ENCODE measurements at regions not wholly inside any gene's neighbourhood (a gene's known extent, or its start where the extent isn't known, plus 50 kb on each side); places are given as distances from the start of the nearest gene placed in this dataset.
A peak's percentile ranks its signal among the peaks of the same experiment; 100 is the strongest.
"Not testable (repeated sequence)": the region's sequence is repeated elsewhere in the genome, so short reads cannot be mapped to it uniquely, and the experiment has no call there.

DNA sequence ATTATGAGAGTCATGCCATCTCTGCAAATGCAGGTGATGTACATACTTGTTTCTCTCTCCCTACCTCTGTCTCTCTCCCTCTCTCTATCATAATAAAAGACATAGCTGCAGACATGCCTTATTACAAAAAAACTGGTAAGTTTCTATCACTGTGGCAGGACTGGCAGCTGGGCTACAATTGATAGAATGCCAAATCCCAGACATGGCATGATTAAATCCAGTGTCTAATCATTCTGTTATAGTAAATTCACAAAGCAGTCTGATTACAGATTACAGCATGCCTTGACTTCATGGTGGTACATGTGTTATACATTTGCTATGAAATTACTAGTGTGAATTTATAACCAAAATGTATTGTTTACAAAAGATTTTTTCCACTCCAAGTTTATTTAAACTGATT, 854.7 kb downstream of the TMTC2 start:
- no peak for DNase-seq
- intact Hi-C loops (cut with DNase I) = no loop called here

DNA sequence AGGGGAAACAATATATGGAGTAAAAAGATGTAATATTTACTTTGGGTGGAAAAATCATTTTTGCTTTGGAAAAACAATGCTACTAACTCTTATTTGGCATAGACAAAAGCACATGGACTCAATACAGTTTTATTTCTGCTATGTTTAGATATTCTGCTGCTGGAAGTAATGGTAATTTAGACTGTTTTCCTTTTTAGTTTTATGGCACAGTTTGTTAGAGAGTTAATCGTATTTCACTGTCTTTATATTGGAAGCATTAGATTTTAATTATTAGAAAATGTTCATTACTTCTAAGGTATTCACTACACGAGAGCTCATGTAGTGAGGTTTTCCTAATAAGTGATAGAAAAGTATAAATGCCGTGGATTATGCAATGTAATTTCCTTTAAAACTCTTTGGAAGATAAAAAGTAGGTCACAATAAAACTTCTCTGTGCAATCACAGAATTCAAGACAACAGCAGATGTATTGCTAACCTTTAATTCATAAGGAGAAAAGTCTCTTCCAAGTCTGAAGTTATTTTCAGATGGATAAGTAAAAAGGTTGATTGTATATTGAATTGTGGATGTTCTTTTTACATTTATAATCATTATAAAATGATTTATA, 851.8 kb downstream of the TMTC2 start:
- intact Hi-C loops (cut with DNase I) = no loop called here
- no peak for DNase-seq

DNA sequence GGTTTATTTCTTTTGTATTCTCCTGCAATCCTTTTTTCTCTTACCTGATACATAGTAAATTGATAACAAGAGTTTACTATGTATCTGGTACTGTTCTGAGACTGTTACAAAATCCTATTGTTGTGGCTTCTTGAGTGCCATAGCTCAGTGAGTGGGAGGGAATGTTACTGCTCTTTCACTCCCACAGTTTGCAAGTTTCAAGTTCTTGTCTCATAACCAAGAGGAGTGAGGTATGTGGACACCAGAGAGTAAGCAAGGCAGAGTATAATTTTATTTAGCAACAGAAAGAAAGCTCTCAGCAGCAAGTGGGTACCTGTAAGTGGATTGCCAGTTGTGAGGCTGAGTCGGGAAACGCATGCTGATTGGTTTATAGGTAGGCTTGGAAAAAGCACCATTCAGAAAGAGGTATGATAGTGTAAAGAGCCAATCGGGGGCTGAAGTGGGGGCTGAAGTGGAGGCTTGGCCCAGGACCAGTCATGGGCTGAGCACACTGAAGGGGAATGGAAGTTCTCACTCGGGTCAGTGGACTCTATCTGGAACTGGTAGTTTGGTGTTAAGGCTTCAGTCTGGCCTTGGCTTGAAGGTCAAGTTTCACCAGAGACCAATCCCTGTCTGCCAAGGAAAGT, 850.8 kb downstream of the TMTC2 start:
- no peak for DNase-seq
- intact Hi-C loops (cut with DNase I) = no loop called here

DNA sequence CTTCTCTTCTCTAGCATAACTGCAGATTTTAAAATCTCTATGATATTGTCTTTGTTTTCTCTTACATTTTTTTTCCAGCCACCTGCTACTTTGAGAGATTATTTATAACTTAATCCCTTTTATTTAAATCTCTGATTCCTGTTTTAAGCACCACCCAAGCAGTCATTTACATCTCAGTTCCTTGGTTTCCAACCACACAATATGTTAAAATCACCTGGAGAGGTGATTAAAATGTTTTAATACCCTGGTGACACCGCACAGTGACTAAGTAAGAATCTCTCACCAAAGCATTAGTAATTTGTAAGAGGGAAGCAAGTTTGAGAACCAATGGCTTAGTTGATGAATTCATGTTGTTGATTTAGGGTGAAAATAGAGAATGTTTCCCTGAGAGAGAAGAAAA, 849.8 kb downstream of the TMTC2 start:
- DNase-seq = no peak
- intact Hi-C loops (cut with DNase I) = no loop called here

DNA sequence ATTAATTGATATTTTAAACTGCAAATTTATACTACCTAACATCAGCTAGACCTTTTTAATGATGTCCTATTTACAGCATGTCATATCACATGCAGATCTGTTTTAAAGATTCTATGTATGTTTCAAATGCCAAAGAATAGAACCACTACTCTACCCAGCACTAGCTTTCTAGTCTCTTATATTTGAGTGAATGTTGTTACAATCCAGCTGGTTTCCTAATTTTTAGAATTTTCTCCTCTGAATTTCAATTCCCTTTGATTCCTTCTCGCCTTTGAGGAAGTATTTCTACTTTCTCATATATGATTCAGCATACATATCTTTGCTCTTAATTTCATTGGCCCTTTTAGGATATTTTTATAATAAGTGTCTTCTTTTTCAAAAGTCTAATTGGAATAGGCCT, 841.9 kb downstream of the TMTC2 start:
- DNase-seq = no peak
- intact Hi-C loops (cut with DNase I) = no loop called here

DNA sequence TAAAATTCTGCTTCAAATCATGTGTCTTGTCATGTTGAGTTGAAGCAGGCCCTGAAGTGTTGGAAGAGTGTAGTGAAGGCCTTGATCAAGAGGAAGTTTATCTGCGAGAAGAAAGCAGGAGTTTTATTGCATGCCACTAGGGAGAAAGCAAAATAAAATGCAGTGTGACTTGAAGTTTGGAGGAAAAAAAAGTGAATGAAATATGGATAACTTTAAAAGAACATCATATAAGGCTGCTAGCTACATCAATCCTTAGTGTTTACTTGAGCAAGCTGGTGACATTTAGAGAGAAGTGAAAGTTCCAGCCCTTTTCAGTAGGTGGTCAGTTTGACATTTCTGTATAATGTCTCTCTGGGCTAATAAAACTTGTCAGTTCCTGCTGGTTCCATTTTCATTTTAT, 841.1 kb downstream of the TMTC2 start:
- DNase-seq = no peak
- intact Hi-C loops (cut with DNase I) = no loop called here

DNA sequence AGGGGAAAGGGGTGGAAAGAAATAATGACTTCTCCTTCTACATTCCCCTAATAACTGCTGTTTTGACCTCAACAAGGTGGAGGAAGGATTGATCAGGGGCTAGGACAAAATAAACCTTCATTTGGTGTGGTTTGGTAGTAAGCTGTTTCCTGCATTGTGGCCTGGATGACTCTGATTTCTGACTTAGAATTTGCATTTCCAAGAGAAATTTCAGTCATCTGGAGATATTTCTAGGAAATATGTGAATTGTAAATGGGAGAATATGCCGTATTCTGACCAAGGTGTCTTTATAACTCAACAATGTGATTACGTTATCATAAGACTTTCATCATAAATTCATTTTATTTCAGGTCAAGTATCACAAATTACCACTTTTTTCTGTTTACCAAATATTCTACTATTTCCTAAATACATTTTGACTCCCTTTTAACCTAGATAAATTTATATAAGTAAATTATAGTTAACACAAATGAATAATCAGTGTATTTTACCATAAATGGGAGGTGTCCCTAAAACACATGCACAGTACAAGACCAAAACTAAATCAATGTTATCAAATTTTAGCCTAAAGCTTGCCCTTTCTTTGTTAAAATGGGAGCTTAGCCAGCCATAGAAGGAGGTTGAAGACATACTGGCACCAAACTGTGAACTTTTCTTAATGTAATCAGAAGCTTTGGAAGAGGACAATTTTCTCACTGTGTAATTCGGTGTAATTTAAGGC, 828.8 kb downstream of the TMTC2 start:
- intact Hi-C loops (cut with DNase I) = no loop called here
- no peak for DNase-seq

DNA sequence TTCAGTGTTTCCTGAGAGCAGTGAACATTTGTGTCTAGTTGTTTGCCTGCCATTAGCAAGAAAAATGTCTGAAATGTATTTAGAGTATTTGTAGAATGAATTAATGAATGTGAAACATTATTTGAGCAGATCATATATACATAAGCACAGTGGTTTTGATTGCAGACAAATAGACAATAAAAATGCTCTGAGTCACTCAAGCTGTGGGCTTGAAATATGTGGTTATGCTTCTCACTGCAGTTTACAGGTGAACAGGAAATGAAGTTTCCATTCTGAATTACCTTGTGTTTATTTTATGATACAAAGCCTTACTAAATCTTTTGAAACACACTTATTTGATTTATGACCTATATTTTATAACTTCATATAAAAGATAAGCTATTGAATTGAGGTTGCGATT, 827.7 kb downstream of the TMTC2 start:
- intact Hi-C loops (cut with DNase I) = no loop called here

DNA sequence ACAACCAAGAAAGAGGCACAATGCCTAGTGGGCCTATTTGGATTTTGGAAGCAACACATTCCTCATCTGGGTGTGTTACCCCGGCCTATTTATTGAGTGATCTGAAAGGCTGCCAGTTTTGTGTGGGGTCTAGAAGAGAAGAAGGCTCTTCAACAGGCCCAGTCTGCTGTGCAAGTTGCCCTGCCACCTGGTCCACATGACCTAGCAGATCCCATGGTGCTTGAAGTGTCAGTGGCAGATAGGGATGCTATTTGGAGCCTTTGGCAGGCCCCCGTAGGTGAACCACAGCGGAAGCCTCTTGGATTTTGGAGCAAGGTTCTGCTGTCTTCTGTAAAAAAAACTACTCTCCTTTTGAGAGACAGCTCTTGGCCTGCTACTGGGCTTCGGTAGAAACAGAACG, 820.1 kb downstream of the TMTC2 start:
- no peak for DNase-seq
- intact Hi-C loops (cut with DNase I) = no loop called here

More for the DNA sequence above, 827.7 kb downstream of the TMTC2 start:
- no peak for DNase-seq

DNA sequence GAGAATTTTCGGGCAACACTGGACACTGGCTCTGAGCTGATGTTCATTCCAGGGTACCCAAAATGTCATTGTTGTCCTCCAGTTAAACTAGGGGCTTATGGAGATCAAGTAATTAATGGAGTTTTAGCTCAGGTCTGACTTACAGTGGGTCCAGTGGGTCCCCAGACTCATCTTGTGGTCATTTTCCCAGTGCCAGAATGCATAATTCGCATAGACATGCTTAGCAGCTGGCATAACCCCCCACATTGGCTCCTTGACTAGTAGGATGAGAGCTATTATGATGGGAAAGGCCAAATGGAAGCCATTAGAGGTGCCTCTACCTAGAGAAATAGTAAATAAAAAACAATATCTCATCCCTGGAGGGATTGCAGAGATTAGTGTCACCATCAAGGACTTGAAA, 818.9 kb downstream of the TMTC2 start:
- DNase-seq = no peak
- intact Hi-C loops (cut with DNase I) = no loop called here

DNA sequence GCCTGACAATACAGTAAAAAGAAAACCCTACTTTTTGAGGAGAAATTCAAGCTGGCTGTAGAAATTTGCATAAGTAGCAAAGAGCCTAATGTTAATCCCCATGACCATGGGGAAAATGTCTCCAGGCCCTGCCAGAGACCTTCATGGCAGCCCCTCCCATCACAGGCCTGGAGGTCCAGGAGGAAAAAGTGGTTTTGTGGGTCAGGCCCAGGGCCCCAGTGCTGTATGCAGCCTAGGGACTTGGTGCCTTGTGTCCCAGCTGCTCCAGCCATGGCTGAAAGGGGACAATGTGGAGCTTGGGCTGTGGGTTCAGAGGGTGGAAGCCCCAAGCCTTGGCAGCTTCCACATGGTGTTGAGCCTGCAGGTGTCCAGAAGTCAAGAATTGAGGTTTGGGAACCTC, 813.2 kb downstream of the TMTC2 start:
- intact Hi-C loops (cut with DNase I) = not testable (repeated sequence)
- peak in 1 of 10 donors; percentile 62 for DNase-seq

DNA sequence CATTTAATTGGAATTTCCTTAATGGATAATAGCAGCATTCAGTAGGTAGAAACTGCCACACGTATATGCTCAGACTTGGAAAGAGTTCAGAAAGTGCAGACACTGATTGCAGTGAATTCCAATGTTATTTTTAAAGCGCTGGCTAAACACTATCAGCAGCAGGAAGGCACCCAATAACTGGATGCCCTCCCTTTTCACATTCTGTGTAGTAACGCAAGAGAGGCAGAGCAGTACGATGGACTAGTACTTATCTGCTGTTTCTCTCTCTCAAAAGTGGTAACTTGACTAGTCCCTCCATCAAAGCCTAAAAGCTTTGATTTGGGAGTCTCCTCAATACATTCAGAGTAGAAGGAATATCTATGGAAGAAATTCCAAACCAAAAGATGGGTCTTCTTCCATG, 791.0 kb downstream of the TMTC2 start:
- DNase-seq = no peak
- intact Hi-C loops (cut with DNase I) = no loop called here

DNA sequence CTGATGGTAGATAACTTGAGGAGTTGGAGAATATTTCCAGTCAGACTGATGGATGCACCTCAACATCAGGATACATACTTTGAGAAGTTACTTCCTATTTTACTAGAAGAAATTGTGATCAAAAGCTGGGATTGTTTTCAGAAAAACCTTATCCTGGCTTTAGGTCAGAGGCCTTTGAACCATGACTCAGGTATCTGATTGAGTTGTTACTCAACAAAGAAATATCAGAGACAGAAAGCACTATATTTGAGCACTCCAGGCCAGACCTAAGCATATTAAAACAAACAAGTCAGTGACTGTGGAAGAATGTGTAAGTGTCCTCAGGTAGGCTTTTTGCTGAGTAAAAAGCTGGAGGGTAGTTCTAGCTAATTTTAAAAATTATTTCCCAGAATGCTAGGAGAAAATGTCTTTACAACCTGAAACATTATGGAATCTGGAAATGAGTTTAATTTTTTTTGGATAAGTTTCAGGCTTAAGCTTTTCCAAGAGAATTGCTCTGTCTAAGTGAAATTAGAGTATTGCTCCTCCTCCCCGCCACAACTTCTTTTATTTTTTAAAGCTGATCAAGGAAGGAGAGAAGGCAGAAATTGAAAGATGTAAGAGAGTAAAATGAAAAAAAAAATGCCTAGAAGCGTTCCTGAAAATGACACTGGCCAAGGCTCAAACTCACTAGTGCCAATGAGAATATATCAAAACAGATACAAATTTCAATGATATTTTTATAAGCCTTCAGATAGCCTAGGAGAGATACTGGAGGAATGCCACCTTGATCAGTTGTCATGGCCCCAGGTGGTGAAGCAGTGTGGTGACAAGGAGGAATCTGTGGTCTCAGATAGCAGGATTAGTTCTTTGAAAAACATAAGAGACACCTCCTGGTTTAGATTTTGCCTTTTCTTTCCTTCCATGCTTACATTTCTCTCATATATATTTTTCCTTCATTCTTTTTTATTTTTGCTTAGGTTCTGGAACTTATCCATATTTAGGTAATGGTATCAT, 790.3 kb downstream of the TMTC2 start:
- no peak for DNase-seq
- intact Hi-C loops (cut with DNase I) = no loop called here

DNA sequence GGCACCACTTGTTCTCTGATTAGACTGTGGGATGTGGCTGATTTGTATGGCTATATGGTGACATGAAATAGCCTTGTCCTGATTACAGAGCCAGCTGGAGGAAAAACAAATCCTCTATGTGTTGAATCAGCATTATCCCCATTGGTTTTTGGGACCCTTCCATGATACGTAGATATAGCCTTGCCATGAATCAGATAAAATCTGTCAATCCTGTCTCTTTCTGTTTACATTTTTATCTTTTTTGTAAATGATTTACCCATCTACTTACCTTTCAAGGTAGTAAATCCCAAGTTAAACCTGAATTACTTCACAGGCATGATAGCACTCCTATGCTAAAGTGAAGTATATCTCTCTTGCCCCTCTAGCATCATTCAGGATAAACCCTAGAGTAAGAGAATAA, 789.3 kb downstream of the TMTC2 start:
- no peak for DNase-seq
- intact Hi-C loops (cut with DNase I) = no loop called here

DNA sequence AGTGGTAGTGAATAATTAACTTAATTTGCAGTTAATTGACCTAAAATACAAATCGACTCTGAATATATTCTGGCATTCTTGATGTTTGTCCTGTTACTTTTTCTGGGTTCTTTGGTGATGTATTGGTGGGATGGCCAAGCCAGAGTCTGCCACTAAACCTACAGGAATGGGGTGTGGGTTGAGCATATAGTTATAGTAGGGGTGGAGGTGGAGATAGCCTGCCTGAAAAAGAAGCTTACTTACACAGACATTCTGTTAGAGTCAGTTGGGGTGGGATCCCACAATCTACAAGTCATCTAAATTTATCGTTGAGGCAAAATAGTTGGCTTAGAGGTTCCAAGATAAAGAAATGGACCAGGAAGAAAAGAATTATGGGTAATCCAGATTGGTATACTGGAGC, 787.7 kb downstream of the TMTC2 start:
- intact Hi-C loops (cut with DNase I) = no loop called here
- no peak for DNase-seq

DNA sequence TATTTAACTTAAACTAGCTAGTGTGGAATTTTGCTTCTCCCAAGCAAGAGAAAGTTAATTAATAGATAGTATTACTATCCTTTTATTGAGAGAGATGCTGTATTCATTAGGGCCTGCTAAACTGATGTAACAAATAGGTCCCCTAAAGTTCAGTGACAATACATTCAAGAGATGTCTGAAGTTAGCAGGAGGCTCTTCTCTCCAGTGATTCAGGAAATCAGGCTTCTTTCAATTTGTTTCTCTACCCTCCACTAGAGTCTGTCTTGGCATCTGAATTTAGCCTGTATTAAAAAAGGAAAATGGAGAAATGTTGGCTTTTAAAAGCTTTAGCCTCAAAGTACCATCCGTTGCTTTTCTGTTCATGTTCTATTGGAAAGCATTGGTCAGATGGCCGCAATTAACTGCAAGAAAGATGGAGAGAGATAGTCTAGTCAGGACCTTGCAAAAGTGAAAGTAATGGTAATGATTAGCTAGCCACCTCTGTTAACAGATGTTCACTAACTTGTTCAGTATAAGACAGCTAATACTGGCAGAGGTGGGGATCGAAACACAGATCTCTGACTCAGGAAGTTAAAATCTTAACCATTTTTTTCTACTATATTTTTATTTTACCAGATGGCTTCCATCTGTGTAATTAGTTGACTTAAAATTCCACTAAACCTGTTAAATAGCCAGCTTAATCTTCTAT, 786.8 kb downstream of the TMTC2 start:
- intact Hi-C loops (cut with DNase I) = no loop called here
- no peak for DNase-seq

DNA sequence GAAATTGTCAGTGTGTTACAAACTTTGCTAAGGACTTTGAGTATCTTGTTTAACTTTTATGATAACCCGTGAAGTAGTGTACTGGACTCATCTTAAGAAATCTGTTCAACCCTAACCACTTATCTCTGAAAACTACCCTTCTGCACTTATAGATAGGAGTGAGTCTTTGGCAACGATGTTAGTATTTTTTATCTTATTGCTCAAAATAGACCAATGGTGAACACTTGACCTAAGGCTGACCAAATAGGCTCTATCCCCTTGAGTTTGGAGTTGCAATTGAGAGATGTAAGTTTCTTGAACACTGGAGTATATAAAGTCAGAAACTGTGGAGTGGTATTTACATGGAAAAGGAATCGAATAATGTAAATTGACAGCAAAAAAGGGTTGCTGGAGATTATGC, 786.1 kb downstream of the TMTC2 start:
- DNase-seq = no peak
- intact Hi-C loops (cut with DNase I) = no loop called here

DNA sequence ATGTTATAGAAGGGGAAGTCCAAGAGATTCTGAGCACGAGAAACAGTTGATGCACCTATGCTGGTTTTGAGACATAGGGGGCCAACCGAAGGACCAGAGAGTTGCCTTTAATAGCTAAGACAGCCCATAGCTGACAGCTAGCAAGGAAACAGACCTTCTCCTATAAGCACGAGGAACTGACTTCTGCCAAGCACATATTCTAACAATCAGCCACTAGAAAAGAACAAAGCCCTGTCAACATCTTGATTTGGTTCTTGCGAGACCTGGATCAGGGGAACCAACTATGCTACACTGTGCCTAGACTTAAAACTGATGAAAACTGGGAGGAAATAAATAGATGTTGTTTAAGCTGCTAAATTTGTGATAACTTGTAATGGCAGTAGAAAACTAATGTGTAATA, 785.6 kb downstream of the TMTC2 start:
- intact Hi-C loops (cut with DNase I) = no loop called here
- DNase-seq = no peak

DNA sequence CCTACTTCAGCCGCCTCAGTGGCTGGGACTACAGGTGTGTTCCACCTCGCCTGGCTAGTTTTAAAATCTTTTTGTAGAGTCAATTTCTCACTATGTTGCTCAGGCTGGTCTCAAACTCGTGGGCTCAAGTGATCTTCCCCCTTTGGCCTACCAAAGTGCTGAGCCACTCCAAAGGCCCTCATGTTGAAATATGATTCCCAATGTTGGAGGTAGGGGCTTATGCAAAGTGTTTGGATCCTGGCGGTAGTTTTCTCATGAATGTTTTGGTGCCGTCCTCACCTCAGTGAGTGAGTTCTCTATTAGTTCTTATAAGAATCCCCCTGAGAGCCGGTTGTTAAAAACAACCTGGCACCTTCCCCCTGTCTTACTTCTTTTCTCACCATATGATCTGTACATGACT, 784.6 kb downstream of the TMTC2 start:
- intact Hi-C loops (cut with DNase I) = no loop called here

DNA sequence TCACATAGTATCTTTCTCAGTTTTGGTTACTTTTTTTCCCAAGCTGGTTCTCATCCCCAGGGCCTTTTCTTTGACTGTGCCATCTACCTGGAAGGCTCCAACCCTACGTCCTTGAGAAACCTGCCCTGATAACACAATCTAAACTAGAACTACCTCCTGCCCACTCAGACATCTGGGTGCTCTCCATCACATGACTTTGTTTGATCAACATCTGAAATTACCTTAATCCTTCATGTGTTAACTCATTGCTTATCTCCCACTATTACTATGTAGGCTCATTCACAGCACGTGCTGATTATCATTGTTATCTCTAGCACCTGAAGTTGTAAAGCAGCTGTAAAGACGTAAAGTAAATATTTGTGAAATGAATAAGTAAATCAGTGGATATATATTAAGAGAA, 784.0 kb downstream of the TMTC2 start:
- intact Hi-C loops (cut with DNase I) = no loop called here
- DNase-seq = no peak

More for the DNA sequence above, 784.6 kb downstream of the TMTC2 start:
- DNase-seq = no peak
